HCT116 (cell line): ENCODE measurements at regions not wholly inside any gene's neighbourhood (a gene's known extent, or its start where the extent isn't known, plus 50 kb on each side); places are given as distances from the start of the nearest gene placed in this dataset.
A peak's percentile ranks its signal among the peaks of the same experiment; 100 is the strongest.

Experiments used
- ATAC-seq: fragments of 200-7000 bp; cut with Tn5 transposase; 2 replicates; pipeline ENCODE4 v1.9.1; 2020; ENCODE audit warnings: mild to moderate bottlenecking, moderate library complexity
- BruUV-seq: library from RNA; stranded (reverse); fragments of 400-500 nt; replicated peaks from 2 replicates; lab custom pipeline; 2021; lab: Mats Ljungman, UMichigan
- CTCF ChIA-PET: fragments of 300-600 bp; sonication (Branson Sonifier 250); formaldehyde crosslinking; loops from one replicate; lab custom pipeline; 2021; ENCODE audit warnings: antibody characterized with exemption; lab: Charles Lee
- POLR2A ChIA-PET: fragments of 300-600, 350-600 bp; sonication (Branson Sonifier 250); formaldehyde crosslinking; loops from one replicate; lab custom pipeline; 2021; ENCODE audit warnings: antibody characterized with exemption; lab: Charles Lee
- RAD21 ChIA-PET, 2 experiments: fragments of 300-600 bp; sonication (Branson Sonifier 250); formaldehyde crosslinking; loops; one replicate each; lab custom pipeline; 2023; ENCODE audit warnings: low total read pairs in 2 of 2; ENCODE audit not compliant: uncharacterized antibody in 2 of 2, unreplicated experiment in 2 of 2, low non-redundant PET in 1 of 2; lab: Charles Lee
- DNase-seq: peaks from one replicate; pipeline ENCODE4 v3.0.0-alpha.2; 2010; ENCODE audit warnings: low read depth, low spot score
- H2AFZ ChIP-seq: fragments of 200-600 bp; shearing (Covaris generic), sonication (generic); 2 replicates; pipeline ENCODE4 v1.6.1; 2017; ENCODE audit warnings: low read depth, mixed run types, mixed read lengths, antibody characterized with exemption, low read length; ENCODE audit not compliant: poor library complexity, severe bottlenecking
- H3K27ac ChIP-seq: 2 replicates; pipeline ENCODE4 v1.5.1; 2012; ENCODE audit warnings: low read depth, low read length
- H3K27me3 ChIP-seq: fragments of 200-600 bp; sonication (generic); 2 replicates; pipeline ENCODE4 v1.6.1; 2016; ENCODE audit warnings: mixed run types, low read length, mixed read lengths; ENCODE audit not compliant: insufficient read depth
- H3K36me3 ChIP-seq, 2 experiments: fragments of 200-500 bp in 1 of 2; fragments of 200-600 bp in 1 of 2; sonication (Bioruptor generic) in 1 of 2; sonication (generic) in 1 of 2; 2 replicates each; pipeline versions ENCODE4 v1.5.1 to v1.6.1; 2014 to 2016; ENCODE audit warnings: low read length in 2 of 2, inconsistent platforms in 1 of 2, mixed read lengths in 1 of 2, mixed run types in 1 of 2; ENCODE audit not compliant: insufficient read depth in 2 of 2, control insufficient read depth in 1 of 2
- H3K4me1 ChIP-seq, 2 experiments: fragments of 200-600 bp in 1 of 2; sonication (generic) in 1 of 2; 2 replicates each; pipeline versions ENCODE4 v1.5.1 to v1.6.1; 2012 to 2017; ENCODE audit warnings: low read length in 2 of 2, inconsistent platforms in 1 of 2, mild to moderate bottlenecking in 1 of 2, mixed read lengths in 1 of 2, mixed run types in 1 of 2, moderate library complexity in 1 of 2; ENCODE audit not compliant: insufficient read depth in 2 of 2, control insufficient read depth in 1 of 2
- H3K4me2 ChIP-seq: fragments of 200-600 bp; sonication (generic); 2 replicates; pipeline ENCODE4 v1.6.1; 2017; ENCODE audit warnings: mixed run types, low read length, mixed read lengths
- H3K4me3 ChIP-seq, 2 experiments: fragments of 200-600 bp in 1 of 2; sonication (generic) in 1 of 2; replicated peaks in 1 of 2; 2 replicates each; pipeline ENCODE4 v1.5.1; 2011 to 2016; ENCODE audit warnings: low read length in 2 of 2, control low read depth in 1 of 2, low read depth in 1 of 2, mild to moderate bottlenecking in 1 of 2, mixed read lengths in 1 of 2, mixed run types in 1 of 2
- H3K79me2 ChIP-seq: fragments of 200-600 bp; sonication (generic); 2 replicates; pipeline ENCODE4 v1.6.1; 2017; ENCODE audit warnings: mild to moderate bottlenecking, mixed run types, low read length, moderate library complexity, mixed read lengths; ENCODE audit not compliant: insufficient read depth
- H3K9ac ChIP-seq: fragments of 200-600 bp; sonication (generic); 2 replicates; pipeline ENCODE4 v1.6.1; 2016; ENCODE audit warnings: low read length, mixed read lengths
- H3K9me2 ChIP-seq: fragments of 200-600 bp; sonication (generic), shearing (Covaris generic); 2 replicates; pipeline ENCODE4 v1.6.1; 2017; ENCODE audit warnings: mixed run types, mild to moderate bottlenecking, moderate library complexity; ENCODE audit not compliant: insufficient read depth
- H3K9me3 ChIP-seq, 2 experiments: fragments of 200-500 bp in 1 of 2; fragments of 200-600 bp in 1 of 2; sonication (Bioruptor generic) in 1 of 2; sonication (generic) in 1 of 2; 2 replicates each; pipeline ENCODE4 v1.6.1; 2014 to 2017; ENCODE audit warnings: low read length in 2 of 2, mixed read lengths in 2 of 2, inconsistent platforms in 1 of 2, low read depth in 1 of 2, mild to moderate bottlenecking in 1 of 2, mixed run types in 1 of 2, moderate library complexity in 1 of 2; ENCODE audit not compliant: control insufficient read depth in 1 of 2, insufficient read depth in 1 of 2
- H4K20me1 ChIP-seq: fragments of 200-600 bp; sonication (generic), shearing (Covaris generic); 2 replicates; pipeline ENCODE4 v1.6.1; 2017; ENCODE audit warnings: mixed run types, mild to moderate bottlenecking, moderate library complexity; ENCODE audit not compliant: insufficient read depth
- ATF3 ChIP-seq: IDR thresholded peaks from 2 replicates; pipeline ENCODE4 v1.6.1; 2012
- CBX3 ChIP-seq: IDR thresholded peaks from 2 replicates; pipeline ENCODE4 v1.6.1; 2012; ENCODE audit warnings: low read depth
- CEBPB ChIP-seq: IDR thresholded peaks from 2 replicates; pipeline ENCODE4 v1.6.1; 2012; ENCODE audit warnings: low read depth
- CTCF ChIP-seq, 3 experiments: fragments of 200-600 bp in 1 of 3; sonication (generic) in 1 of 3; IDR thresholded peaks in 2 of 3; conservative IDR thresholded peaks in 1 of 3; 2 replicates each; pipeline ENCODE4 v1.5.1; 2012 to 2017; ENCODE audit warnings: low read depth in 2 of 3, low read length in 2 of 3, antibody characterized with exemption in 1 of 3, borderline replicate concordance in 1 of 3, control low read depth in 1 of 3, mild to moderate bottlenecking in 1 of 3, mixed read lengths in 1 of 3, mixed run types in 1 of 3, moderate library complexity in 1 of 3; ENCODE audit not compliant: insufficient read depth in 1 of 3
- ELF1 ChIP-seq: IDR thresholded peaks from 2 replicates; pipeline ENCODE4 v1.6.1; 2012; ENCODE audit warnings: low read depth, borderline replicate concordance
- EZH2 ChIP-seq: fragments of 200-600 bp; sonication (generic); IDR thresholded peaks from 2 replicates; pipeline ENCODE4 v1.6.1; 2017; ENCODE audit warnings: antibody characterized with exemption, mixed run types
- EZH2phosphoT487 ChIP-seq: fragments of 200-600 bp; IDR thresholded peaks from 2 replicates; pipeline ENCODE4 v1.6.1; 2018; ENCODE audit warnings: antibody characterized with exemption, borderline replicate concordance
- FOSL1 ChIP-seq: IDR thresholded peaks from 2 replicates; pipeline ENCODE4 v1.6.1; 2012; ENCODE audit warnings: low read depth
- JUND ChIP-seq: IDR thresholded peaks from 2 replicates; pipeline ENCODE4 v1.6.1; 2012
- MAX ChIP-seq: IDR thresholded peaks from 2 replicates; pipeline ENCODE4 v1.6.1; 2012
- POLR2A ChIP-seq: IDR thresholded peaks from 2 replicates; pipeline ENCODE4 v1.7.0; 2011; ENCODE audit warnings: borderline replicate concordance; ENCODE audit not compliant: insufficient read depth, insufficient read length; ENCODE audit errors: extremely low read depth
- POLR2AphosphoS5 ChIP-seq: IDR thresholded peaks from 2 replicates; pipeline ENCODE4 v1.6.1; 2011; ENCODE audit warnings: mild to moderate bottlenecking, low read depth, low read length, moderate library complexity
- RAD21 ChIP-seq: IDR thresholded peaks from 2 replicates; pipeline ENCODE4 v1.6.1; 2012; ENCODE audit warnings: low read depth, mild to moderate bottlenecking
- REST ChIP-seq: IDR thresholded peaks from 2 replicates; pipeline ENCODE4 v1.6.1; 2012; ENCODE audit warnings: low read depth
- SIN3A ChIP-seq: IDR thresholded peaks from 2 replicates; pipeline ENCODE4 v1.6.1; 2012; ENCODE audit warnings: low read depth
- SP1 ChIP-seq: IDR thresholded peaks from 2 replicates; pipeline ENCODE4 v1.6.1; 2012; ENCODE audit warnings: low read depth
- SRF ChIP-seq: IDR thresholded peaks from 2 replicates; pipeline ENCODE4 v1.6.1; 2012; ENCODE audit warnings: low read depth
- TCF7L2 ChIP-seq: IDR thresholded peaks from 2 replicates; pipeline ENCODE4 v1.7.0; 2011; ENCODE audit warnings: borderline replicate concordance, inconsistent platforms; ENCODE audit not compliant: insufficient read depth, insufficient read length; ENCODE audit errors: extremely low read depth
- ZBTB33 ChIP-seq: IDR thresholded peaks from 2 replicates; pipeline ENCODE4 v1.6.1; 2011; ENCODE audit warnings: mild to moderate bottlenecking, low read length, moderate library complexity; ENCODE audit not compliant: insufficient replicate concordance; ENCODE audit errors: extremely low read depth
- ZNF274 ChIP-seq: fragments of 200-500 bp; sonication (Bioruptor generic); IDR thresholded peaks from 2 replicates; pipeline ENCODE4 v1.6.1; 2014; ENCODE audit warnings: mild to moderate bottlenecking, low read depth, low read length, inconsistent platforms
- intact Hi-C: fragments of 100-400 bp; cut with micrococcal nuclease; formaldehyde crosslinking; loops from 2 replicates; pipeline ENCODE4 v1.10.0; 2022

GRCh38 chr2:220279840-220280239 lies 652.4 kb downstream of the SLC4A3 start:
- H3K4me1 ChIP-seq = peaks cover 0 to 49% of the 10 kb centered on the region in 2 experiments; a peak in 3 of 4 replicates
- ChIA-PET CTCF (no interaction called here), POLR2A (no interaction called here), RAD21 (no interaction called here)
- ATAC-seq (no peak), DNase-seq (no peak)
- TF ChIP-seq SRF (no peak), REST (no peak), ZBTB33 (no peak), ZNF274 (no peak), CEBPB (no peak), RAD21 (no peak), POLR2A (no peak), ELF1 (no peak), CBX3 (no peak), FOSL1 (no peak), ATF3 (no peak), MAX (no peak), EZH2 (no peak), SIN3A (no peak), JUND (no peak), EZH2phosphoT487 (no peak), TCF7L2 (no peak), CTCF (IDR thresholded peaks at IDR 0.05 in 2 of 3, conservative IDR thresholded peaks at IDR 0.05 in 1 of 3; ENCODE audit: borderline replicate concordance in 1 of 3, insufficient read depth in 1 of 3, low read depth in 2 of 3, low read length in 2 of 3) (no peak), POLR2AphosphoS5 (no peak), SP1 (no peak)
- H3K4me2 ChIP-seq = peak overlapping the region; percentile 37
- no peaks in the 10 kb centered on the region for H3K9me2 ChIP-seq
- no TSS peak for BruUV-seq
- H3K27ac ChIP-seq = no peak overlapping the region
- H4K20me1 ChIP-seq = no peaks in the 10 kb centered on the region
- no peak overlapping the region for H2AFZ ChIP-seq
- no peaks in the 10 kb centered on the region for H3K36me3 ChIP-seq
- H3K79me2 ChIP-seq = no peaks in the 10 kb centered on the region
- peak overlapping the region; percentile 2; the same call in 1 of the 2 replicates for H3K9ac ChIP-seq
- intact Hi-C loops = no loop called here
- H3K9me3 ChIP-seq = no peaks in the 10 kb centered on the region
- no peak overlapping the region for H3K4me3 ChIP-seq
- no peaks in the 10 kb centered on the region for H3K27me3 ChIP-seq
